GM19467 (cell line): ENCODE measurements at regions not wholly inside any gene's neighbourhood (a gene's known extent, or its start where the extent isn't known, plus 50 kb on each side); places are given as distances from the start of the nearest gene placed in this dataset.
"Not testable (repeated sequence)": the region's sequence is repeated elsewhere in the genome, so short reads cannot be mapped to it uniquely, and the experiment has no call there.

ENCODE experiments used
- ATAC-seq: cut with Tn5 transposase; IDR thresholded peaks from one replicate; pipeline ENCODE4 v1.9.1; 2021; ENCODE audit warnings: mild to moderate bottlenecking, moderate library complexity; ENCODE audit not compliant: unreplicated experiment

GRCh38 chr17:20681746-20682722 lies 102.5 kb downstream of the CDRT15L2 start:
- ATAC-seq = not testable (repeated sequence)

- ATAC-seq = not testable (repeated sequence)
Measured at GRCh38 chr17:20683651-20684229, 104.2 kb downstream of the CDRT15L2 start.

DNA sequence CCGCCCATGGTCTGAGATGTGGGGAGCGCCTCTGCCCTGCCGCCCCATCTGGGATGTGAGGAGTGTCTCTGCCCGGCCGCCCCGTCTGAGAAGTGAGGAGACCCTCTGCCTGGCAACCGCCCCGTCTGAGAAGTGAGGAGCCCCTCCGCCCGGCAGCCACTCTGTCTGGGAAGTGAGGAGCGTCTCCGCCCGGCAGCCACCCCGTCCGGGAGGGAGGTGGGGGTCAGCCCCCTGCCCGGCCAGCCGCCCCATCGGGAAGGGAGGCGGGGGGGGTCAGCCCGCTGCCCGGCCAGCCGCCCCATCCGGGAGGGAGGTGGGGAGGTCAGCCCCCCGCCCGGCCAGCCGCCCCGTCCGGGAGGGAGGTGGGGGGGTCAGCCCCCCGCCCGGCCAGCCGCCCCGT lies 105.5 kb downstream of the CDRT15L2 start:
- ATAC-seq = not testable (repeated sequence)

DNA sequence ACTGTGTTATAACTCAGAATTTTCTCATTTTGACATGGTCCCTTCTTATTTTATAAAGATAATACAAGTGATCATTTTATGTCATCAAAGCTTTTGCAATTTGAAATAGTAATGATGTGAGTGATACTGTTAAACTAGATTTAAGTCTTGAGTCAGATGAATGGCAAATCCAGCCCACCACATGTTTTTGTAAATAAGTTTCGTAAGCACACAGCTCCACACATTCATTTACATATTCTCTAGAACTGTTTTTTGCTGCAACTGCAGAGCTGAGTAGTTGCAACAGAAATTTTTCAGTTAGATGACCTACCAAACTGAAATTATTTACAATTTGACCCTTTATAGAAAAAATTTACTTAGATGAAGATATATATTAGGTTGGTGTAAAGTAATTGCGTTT lies 108.1 kb downstream of the CDRT15L2 start:
- ATAC-seq = not testable (repeated sequence)

GRCh38 chr17:20689170-20689749 lies 109.7 kb downstream of the CDRT15L2 start:
- ATAC-seq = not testable (repeated sequence)

- ATAC-seq = not testable (repeated sequence)
Measured at GRCh38 chr17:20692706-20693105, 113.2 kb downstream of the CDRT15L2 start.

- not testable (repeated sequence) for ATAC-seq
Measured at GRCh38 chr17:20695871-20696270, 116.3 kb downstream of the CDRT15L2 start.

DNA sequence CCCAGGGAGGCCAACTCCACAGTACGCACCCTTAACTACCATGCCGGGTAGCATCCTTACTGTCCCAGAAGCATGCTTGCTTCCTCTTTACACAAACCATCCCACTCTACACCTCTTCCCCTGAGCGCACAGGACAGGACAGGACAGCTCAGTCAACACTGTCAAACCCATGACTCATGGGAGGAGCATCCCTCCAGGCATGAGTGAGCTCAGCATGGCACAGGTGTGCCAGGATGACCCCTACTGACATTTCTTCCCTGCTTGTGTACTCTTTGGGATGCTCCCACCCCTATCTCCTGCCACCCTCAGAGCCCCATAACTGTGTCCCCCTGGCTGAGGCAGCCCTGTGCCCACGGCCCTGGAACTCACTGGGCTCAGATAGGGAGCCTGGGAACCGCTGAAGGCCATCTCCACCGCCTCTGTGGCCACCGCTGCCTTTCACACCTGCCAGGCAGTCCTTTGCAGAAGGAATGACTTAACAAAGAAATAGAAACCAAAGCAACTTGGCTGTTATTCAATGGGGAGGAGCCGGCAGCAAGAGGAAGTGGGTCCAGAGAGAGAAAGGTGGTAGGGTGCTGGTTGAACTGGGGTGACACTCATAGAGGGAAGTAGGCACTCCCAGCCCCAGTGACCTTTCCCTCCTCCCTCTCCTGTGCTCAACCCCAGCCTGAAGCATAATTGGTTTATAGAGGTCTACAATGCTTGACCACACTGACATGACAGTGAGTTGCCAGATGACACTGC lies 119.1 kb downstream of the CDRT15L2 start:
- ATAC-seq = peak; percentile 91

- not testable (repeated sequence) for ATAC-seq
Measured at GRCh38 chr17:20700528-20700927, 121.0 kb downstream of the CDRT15L2 start.

DNA sequence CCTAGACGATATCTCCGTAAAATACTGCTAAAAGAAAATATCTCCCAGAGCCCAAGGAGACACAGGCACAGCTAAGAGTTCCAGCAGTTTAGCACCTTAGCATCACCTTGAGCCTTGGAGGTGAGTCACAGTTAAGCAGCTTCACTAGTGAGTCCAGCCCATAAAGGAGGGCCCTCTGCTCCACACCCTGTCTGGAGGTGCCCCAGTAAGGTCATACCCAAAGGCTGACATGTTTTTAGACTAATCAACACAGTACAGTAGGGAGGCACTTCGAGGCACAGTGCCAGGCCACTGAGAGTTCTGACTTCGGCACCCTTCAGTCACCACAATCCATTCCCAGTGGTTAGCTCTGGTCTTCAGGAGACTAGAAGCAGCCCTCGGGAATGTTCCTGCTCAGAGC lies 121.8 kb downstream of the CDRT15L2 start:
- not testable (repeated sequence) for ATAC-seq

DNA sequence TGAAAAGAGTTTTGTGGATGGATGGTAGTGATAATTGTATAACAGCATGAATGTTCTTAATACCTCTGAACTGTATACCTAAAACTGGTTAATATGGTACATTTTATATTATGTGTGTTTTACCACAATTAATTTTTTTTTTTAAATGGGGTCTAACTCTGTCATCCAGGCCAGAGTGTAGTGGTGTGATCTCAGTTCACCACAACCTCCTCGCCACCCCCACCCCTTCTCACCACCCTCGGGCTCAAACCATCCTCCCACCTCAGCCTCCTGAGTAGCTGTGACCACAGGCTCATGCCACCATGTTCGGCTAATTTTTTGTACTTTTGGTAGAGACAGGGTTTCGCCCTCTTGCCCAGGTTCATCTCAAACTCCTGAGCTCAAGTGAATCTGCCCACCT lies 123.2 kb downstream of the CDRT15L2 start:
- ATAC-seq = no peak

DNA sequence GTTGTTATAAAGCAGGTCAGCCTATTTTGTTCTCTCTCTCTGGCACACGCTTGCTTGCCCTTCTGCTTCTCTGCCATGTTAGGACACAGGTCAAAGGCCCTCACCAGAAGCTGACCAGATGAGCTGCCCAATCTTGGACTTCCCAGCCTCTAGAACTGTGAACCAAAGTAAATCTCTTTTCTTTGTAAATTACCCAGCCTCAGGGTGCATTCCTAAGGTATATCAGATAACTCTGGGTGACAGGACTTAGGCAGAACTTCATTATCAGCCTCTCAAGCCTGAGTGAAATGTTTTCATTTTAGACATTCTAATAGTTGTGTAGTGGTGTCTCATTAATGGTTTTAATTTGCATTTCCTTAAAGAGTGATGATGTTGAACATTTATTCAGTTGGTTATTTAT lies 124.3 kb downstream of the CDRT15L2 start:
- no peak for ATAC-seq

DNA sequence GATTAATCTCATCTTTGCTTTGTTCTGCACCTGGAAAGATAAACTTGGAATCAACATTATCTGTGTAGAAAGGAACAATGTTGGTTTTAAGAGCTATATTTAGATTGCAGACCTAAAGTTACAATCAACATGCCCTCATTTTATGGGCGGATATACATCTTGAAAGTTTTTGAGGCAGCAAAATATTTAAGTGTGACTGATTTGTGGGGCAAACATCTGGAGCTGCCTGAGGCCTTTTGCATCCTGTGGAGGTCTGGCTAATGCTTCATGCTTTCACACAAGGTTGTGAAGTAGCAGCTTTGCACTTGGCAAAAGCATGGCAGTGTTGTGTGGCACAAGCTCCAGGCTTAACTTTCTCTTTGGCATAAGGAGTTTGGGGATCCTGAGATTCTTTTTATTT lies 125.7 kb downstream of the CDRT15L2 start:
- not testable (repeated sequence) for ATAC-seq

GRCh38 chr17:20706751-20707373 lies 127.3 kb downstream of the CDRT15L2 start:
- no peak for ATAC-seq

GRCh38 chr17:20708821-20709220 lies 129.3 kb downstream of the CDRT15L2 start:
- ATAC-seq = not testable (repeated sequence)

- ATAC-seq = not testable (repeated sequence)
Measured at GRCh38 chr17:20716481-20716880, 137.0 kb downstream of the CDRT15L2 start.

- no peak for ATAC-seq
Measured at GRCh38 chr17:20721171-20721570, 141.6 kb downstream of the CDRT15L2 start.

GRCh38 chr17:20724391-20724790 lies 144.9 kb downstream of the CDRT15L2 start:
- not testable (repeated sequence) for ATAC-seq

- ATAC-seq = not testable (repeated sequence)
Measured at GRCh38 chr17:20727201-20727600, 147.7 kb downstream of the CDRT15L2 start.

- ATAC-seq = no peak
Measured at GRCh38 chr17:20728181-20728580, 148.7 kb downstream of the CDRT15L2 start.
